ENCODE measurements at regions not wholly inside any gene's neighbourhood (a gene's known extent, or its start where the extent isn't known, plus 50 kb on each side); places are given as distances from the start of the nearest gene placed in this dataset.

- TF ChIP-seq EZH2 (IDR thresholded peaks at IDR 0.05; ENCODE audit: insufficient read depth, poor library complexity, severe bottlenecking) = no peak
- TF ChIP-seq EZH2phosphoT487 (IDR thresholded peaks at IDR 0.05; ENCODE audit: insufficient read depth, low read depth) = no peak
Observed at GRCh38 chr13:76222511-76222910, 586.4 kb downstream of the LMO7 start.
